Hepatocyte (in vitro differentiated cells): ENCODE measurements at regions not wholly inside any gene's neighbourhood (a gene's known extent, or its start where the extent isn't known, plus 50 kb on each side); places are given as distances from the start of the nearest gene placed in this dataset.
A peak's percentile ranks its signal among the peaks of the same experiment; 100 is the strongest.
"Not testable (repeated sequence)": the region's sequence is repeated elsewhere in the genome, so short reads cannot be mapped to it uniquely, and the experiment has no call there.

Experiments
- DNase-seq: peaks from one replicate; pipeline ENCODE4 v3.0.0-alpha.2; 2016; ENCODE audit warnings: low spot score
- H2AFZ ChIP-seq: fragments of 200-600 bp; sonication (generic); 2 replicates; pipeline ENCODE4 v1.6.0; 2016; ENCODE audit warnings: antibody characterized with exemption, mild to moderate bottlenecking
- H3K27ac ChIP-seq: fragments of 200-600 bp; sonication (generic); 2 replicates; pipeline ENCODE4 v1.5.1; 2016; ENCODE audit warnings: mild to moderate bottlenecking
- H3K27me3 ChIP-seq: fragments of 200-600 bp; sonication (generic); 2 replicates; pipeline ENCODE4 v1.6.1; 2016
- H3K36me3 ChIP-seq: fragments of 200-600 bp; sonication (generic); replicated peaks from 2 replicates; pipeline ENCODE4 v1.5.1; 2016; ENCODE audit warnings: low read depth; ENCODE audit not compliant: insufficient read depth
- H3K4me1 ChIP-seq: fragments of 200-600 bp; sonication (generic); 2 replicates; pipeline ENCODE4 v1.5.1; 2016; ENCODE audit warnings: mild to moderate bottlenecking, moderate library complexity; ENCODE audit not compliant: insufficient read depth
- H3K4me2 ChIP-seq: fragments of 200-600 bp; sonication (generic); 2 replicates; pipeline ENCODE4 v1.6.0; 2016
- H3K4me3 ChIP-seq: fragments of 200-600 bp; sonication (generic); 2 replicates; pipeline ENCODE4 v1.5.1; 2016; ENCODE audit warnings: mild to moderate bottlenecking
- H3K79me2 ChIP-seq: fragments of 200-600 bp; sonication (generic); 2 replicates; pipeline ENCODE4 v1.6.0; 2017; ENCODE audit warnings: mild to moderate bottlenecking
- H3K9me2 ChIP-seq: fragments of 200-600 bp; sonication (generic); replicated peaks from 2 replicates; pipeline ENCODE4 v1.6.0; 2017; ENCODE audit warnings: mild to moderate bottlenecking; ENCODE audit not compliant: insufficient read depth
- H3K9me3 ChIP-seq: fragments of 200-600 bp; sonication (generic); 2 replicates; pipeline ENCODE4 v1.5.1; 2016; ENCODE audit warnings: low read depth, mild to moderate bottlenecking
- H4K20me1 ChIP-seq: fragments of 200-600 bp; sonication (generic); 2 replicates; pipeline ENCODE4 v1.6.0; 2016; ENCODE audit warnings: mild to moderate bottlenecking; ENCODE audit not compliant: insufficient read depth, poor library complexity, severe bottlenecking
- EZH2 ChIP-seq: fragments of 200-600 bp; sonication (generic); IDR thresholded peaks from 2 replicates; pipeline ENCODE4 v1.6.1; 2016; ENCODE audit warnings: antibody characterized with exemption, mild to moderate bottlenecking, borderline replicate concordance
- EZH2phosphoT487 ChIP-seq: fragments of 200-600 bp; sonication (generic); IDR thresholded peaks from one replicate; pipeline ENCODE4 v1.6.1; 2018; ENCODE audit warnings: antibody characterized with exemption, mild to moderate bottlenecking, low read depth, moderate library complexity; ENCODE audit not compliant: unreplicated experiment, severe bottlenecking
- WGBS: methylation state at CpG from one replicate; pipeline ENCODE4 v1.1.6; 2016; ENCODE audit warnings: low lambda C conversion rate; ENCODE audit errors: missing lambda C conversion rate; 5-methylcytosine and 5-hydroxymethylcytosine counted together
- TF ChIP-seq, protein P1 (sequence below): fragments of 200-600 bp; sonication (generic); IDR thresholded peaks from 2 replicates; pipeline ENCODE4 v1.5.1; 2016; ENCODE audit warnings: antibody characterized with exemption, mild to moderate bottlenecking; ENCODE audit not compliant: poor library complexity

DNA sequence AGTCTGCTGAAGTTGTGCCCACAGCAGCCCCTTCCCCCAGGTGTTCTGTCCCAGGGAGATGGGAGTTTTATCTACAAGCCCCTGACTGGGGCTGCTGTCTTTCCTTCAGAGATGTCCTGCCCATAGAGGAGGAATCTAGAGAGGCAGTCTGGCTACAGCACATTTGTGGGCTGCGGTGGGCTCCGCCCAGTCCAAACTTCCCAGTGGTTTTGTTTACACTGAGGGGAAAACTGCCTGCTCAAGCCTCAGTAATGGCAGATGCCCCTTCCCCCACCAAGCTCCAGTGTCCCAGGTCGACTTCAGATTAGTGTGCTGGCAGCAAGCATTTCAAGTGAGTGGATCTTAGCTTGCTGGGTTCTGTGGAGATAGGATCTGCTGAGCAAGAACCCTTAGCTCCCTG is 267.4 kb upstream of the RAI14 start:
- 36% methylated on average over 3 of the region's 3 CpGs for WGBS

GRCh38 chr5:34409373-34409772 is 246.8 kb upstream of the RAI14 start:
- Histone ChIP-seq H3K27me3 (no peaks in the 10 kb centered on the region), H2AFZ (no peak overlapping the region), H3K9me2 (no peaks in the 10 kb centered on the region), H4K20me1 (no peaks in the 10 kb centered on the region), H3K9me3 (no peaks in the 10 kb centered on the region), H3K4me2 (no peak overlapping the region), H3K79me2 (no peaks in the 10 kb centered on the region), H3K4me3 (no peak overlapping the region), H3K27ac (no peak overlapping the region), H3K4me1 (no peaks in the 10 kb centered on the region), H3K36me3 (no peaks in the 10 kb centered on the region)
- TF ChIP-seq EZH2 (no peak), EZH2phosphoT487 (no peak)
- TF ChIP-seq, protein P1, sequence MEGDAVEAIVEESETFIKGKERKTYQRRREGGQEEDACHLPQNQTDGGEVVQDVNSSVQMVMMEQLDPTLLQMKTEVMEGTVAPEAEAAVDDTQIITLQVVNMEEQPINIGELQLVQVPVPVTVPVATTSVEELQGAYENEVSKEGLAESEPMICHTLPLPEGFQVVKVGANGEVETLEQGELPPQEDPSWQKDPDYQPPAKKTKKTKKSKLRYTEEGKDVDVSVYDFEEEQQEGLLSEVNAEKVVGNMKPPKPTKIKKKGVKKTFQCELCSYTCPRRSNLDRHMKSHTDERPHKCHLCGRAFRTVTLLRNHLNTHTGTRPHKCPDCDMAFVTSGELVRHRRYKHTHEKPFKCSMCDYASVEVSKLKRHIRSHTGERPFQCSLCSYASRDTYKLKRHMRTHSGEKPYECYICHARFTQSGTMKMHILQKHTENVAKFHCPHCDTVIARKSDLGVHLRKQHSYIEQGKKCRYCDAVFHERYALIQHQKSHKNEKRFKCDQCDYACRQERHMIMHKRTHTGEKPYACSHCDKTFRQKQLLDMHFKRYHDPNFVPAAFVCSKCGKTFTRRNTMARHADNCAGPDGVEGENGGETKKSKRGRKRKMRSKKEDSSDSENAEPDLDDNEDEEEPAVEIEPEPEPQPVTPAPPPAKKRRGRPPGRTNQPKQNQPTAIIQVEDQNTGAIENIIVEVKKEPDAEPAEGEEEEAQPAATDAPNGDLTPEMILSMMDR = no peak
- DNase-seq = no peak

More for the DNA sequence above, 267.4 kb upstream of the RAI14 start:
- not testable (repeated sequence) for H3K9me3 ChIP-seq, DNase-seq, H3K4me3 ChIP-seq, H3K27me3 ChIP-seq, H3K27ac ChIP-seq, H2AFZ ChIP-seq, H3K4me1 ChIP-seq, H3K36me3 ChIP-seq, H3K9me2 ChIP-seq, H3K79me2 ChIP-seq, H4K20me1 ChIP-seq, H3K4me2 ChIP-seq

DNA sequence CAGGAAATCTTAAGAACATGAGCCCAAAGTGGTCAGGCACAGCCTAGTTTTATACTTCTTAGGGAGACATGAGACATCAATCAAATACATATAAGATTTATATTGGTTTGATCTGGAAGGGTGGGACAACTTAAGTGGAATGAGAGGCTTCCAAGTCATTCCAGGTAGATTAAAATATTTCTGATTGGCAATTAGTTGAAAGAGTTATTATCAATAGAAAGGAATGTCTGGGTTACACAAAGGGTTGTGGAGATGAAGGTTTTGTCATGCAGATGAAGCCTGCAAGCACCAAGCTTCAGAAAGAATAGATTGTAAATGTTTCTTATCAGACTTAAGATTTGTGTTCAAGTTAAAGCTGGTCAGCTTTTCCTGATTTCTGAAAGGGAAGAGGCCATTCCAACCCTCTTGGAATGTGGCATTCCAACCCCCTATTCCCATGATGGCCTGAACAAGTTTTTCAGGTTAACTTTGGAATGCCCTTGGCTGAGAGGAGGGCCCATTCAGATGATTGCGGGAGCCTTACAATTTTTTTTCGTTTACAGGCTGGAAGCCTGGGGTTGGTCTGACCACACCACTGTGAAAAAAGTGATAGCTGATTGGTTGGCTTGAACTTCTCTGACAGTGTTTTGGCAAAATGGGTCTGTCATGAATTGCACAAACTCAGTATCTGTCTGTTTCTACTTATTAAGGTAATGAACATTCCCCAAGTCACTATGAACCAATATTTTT is 245.6 kb upstream of the RAI14 start:
- H3K4me2 ChIP-seq = no peak overlapping the region
- no peaks in the 10 kb centered on the region for H3K9me3 ChIP-seq
- H3K27ac ChIP-seq = no peak overlapping the region
- no peaks in the 10 kb centered on the region for H3K36me3 ChIP-seq
- H4K20me1 ChIP-seq = no peaks in the 10 kb centered on the region
- no peaks in the 10 kb centered on the region for H3K27me3 ChIP-seq
- 24% methylated on average over 2 of the region's 2 CpGs for WGBS
- no peak overlapping the region for H3K4me3 ChIP-seq
- TF ChIP-seq EZH2 (no peak), EZH2phosphoT487 (no peak)
- TF ChIP-seq, protein P1 = no peak
- no peaks in the 10 kb centered on the region for H3K9me2 ChIP-seq
- H3K4me1 ChIP-seq = no peaks in the 10 kb centered on the region
- H2AFZ ChIP-seq = no peak overlapping the region
- no peak for DNase-seq
- no peaks in the 10 kb centered on the region for H3K79me2 ChIP-seq

DNA sequence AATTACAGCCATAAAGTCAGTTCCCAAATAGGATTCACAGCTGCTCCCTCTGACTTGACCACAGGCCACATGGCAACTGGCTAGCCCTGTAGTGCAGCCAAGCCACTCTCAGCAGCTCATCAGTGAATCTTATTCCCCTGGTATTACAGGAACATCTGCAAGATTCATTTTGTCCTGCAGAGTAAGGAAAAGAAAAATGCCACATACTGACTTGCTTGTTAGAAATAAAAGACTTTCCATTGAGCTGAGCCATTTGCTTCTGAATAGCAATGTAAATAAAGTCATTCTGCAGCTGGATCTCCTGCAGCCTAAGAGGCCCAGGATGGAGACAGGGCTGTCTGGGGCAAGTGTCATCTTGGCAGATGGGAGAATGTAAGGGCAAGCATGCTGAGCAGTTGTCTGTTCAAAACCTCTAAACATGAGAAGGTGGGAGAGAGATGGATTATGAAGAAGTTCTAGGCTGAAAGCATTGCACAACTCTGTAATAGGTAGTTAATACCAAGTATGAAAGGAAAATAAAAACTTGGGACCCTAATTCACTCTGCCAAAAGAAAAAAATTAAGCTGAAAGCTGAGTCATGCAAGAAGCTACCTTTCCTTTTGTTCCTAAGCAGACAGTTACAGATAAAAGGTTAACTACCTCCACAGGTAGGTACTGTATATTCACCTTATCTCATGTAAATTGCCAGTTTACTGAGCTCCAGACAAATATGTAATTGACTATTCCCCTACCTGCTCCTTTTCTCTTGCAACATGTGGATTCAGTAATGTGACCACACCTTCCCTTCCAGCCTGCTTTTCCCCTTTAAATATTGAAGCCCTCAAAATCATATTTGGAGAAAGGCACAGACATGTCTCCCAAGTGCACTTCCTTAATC is 244.4 kb upstream of the RAI14 start:
- no peak for DNase-seq
- Histone ChIP-seq H3K4me3 (no peak overlapping the region), H3K4me2 (no peak overlapping the region)

More for the DNA sequence above, 244.4 kb upstream of the RAI14 start:
- H3K9me3 ChIP-seq = no peaks in the 10 kb centered on the region
- H3K79me2 ChIP-seq = no peaks in the 10 kb centered on the region
- H2AFZ ChIP-seq = peak overlapping the region; percentile 4
- no peaks in the 10 kb centered on the region for H3K9me2 ChIP-seq
- H4K20me1 ChIP-seq = no peaks in the 10 kb centered on the region
- H3K36me3 ChIP-seq = no peaks in the 10 kb centered on the region
- H3K27ac ChIP-seq = no peak overlapping the region
- no peaks in the 10 kb centered on the region for H3K4me1 ChIP-seq
- H3K27me3 ChIP-seq = no peaks in the 10 kb centered on the region
- TF ChIP-seq EZH2phosphoT487 (no peak), EZH2 (no peak)
- TF ChIP-seq, protein P1 = no peak
